GM19395 (cell line): ENCODE measurements at regions not wholly inside any gene's neighbourhood (a gene's known extent, or its start where the extent isn't known, plus 50 kb on each side); places are given as distances from the start of the nearest gene placed in this dataset.
A peak's percentile ranks its signal among the peaks of the same experiment; 100 is the strongest.
"Not testable (repeated sequence)": the region's sequence is repeated elsewhere in the genome, so short reads cannot be mapped to it uniquely, and the experiment has no call there.

Source experiments
- ATAC-seq: cut with Tn5 transposase; IDR thresholded peaks from one replicate; pipeline ENCODE4 v1.9.1; 2021; ENCODE audit warnings: mild to moderate bottlenecking, moderate library complexity; ENCODE audit not compliant: unreplicated experiment

GRCh38 chr7:136264304-136264703, 287.1 kb upstream of the MTPN start:
- not testable (repeated sequence) for ATAC-seq

GRCh38 chr7:136263112-136263860, 286.1 kb upstream of the MTPN start:
- not testable (repeated sequence) for ATAC-seq

GRCh38 chr7:136260591-136260990, 283.4 kb upstream of the MTPN start:
- not testable (repeated sequence) for ATAC-seq

- ATAC-seq: no peak
These were observed 281.9 kb upstream of the MTPN start for GRCh38 chr7:136259074-136259473.

GRCh38 chr7:136256491-136256890, 279.3 kb upstream of the MTPN start:
- no peak for ATAC-seq

GRCh38 chr7:136254148-136254547, 277.0 kb upstream of the MTPN start:
- ATAC-seq: no peak

- no peak for ATAC-seq
These were observed 274.7 kb upstream of the MTPN start for GRCh38 chr7:136251826-136252225.

- ATAC-seq: no peak
These were observed 270.1 kb upstream of the MTPN start for GRCh38 chr7:136247211-136247610.

- ATAC-seq: no peak
These were observed 268.3 kb upstream of the MTPN start for GRCh38 chr7:136245327-136246004.

GRCh38 chr7:136234040-136234439, 256.9 kb upstream of the MTPN start:
- ATAC-seq: no peak

GRCh38 chr7:136230210-136230609, 253.1 kb upstream of the MTPN start:
- peak; percentile 77 for ATAC-seq

- ATAC-seq: peak; percentile 49
These were observed 252.6 kb upstream of the MTPN start for GRCh38 chr7:136229790-136230189.

- ATAC-seq: no peak
These were observed 251.0 kb upstream of the MTPN start for GRCh38 chr7:136228171-136228570.

GRCh38 chr7:136214356-136214755, 237.2 kb upstream of the MTPN start:
- no peak for ATAC-seq

GRCh38 chr7:136213012-136213411, 235.9 kb upstream of the MTPN start:
- no peak for ATAC-seq

- no peak for ATAC-seq
These were observed 233.5 kb upstream of the MTPN start for GRCh38 chr7:136210664-136211063.

GRCh38 chr7:136210079-136210478, 232.9 kb upstream of the MTPN start:
- ATAC-seq: no peak

GRCh38 chr7:136205956-136206355, 228.8 kb upstream of the MTPN start:
- no peak for ATAC-seq

GRCh38 chr7:136198168-136198567, 221.0 kb upstream of the MTPN start:
- ATAC-seq: no peak

- no peak for ATAC-seq
These were observed 217.7 kb upstream of the MTPN start for GRCh38 chr7:136194878-136195277.

- ATAC-seq: no peak
These were observed 216.8 kb upstream of the MTPN start for GRCh38 chr7:136193940-136194339.

- ATAC-seq: no peak
These were observed 212.4 kb upstream of the MTPN start for GRCh38 chr7:136189506-136189998.
